NCI-H2227 (cell line): ENCODE measurements at regions not wholly inside any gene's neighbourhood (a gene's known extent, or its start where the extent isn't known, plus 50 kb on each side); places are given as distances from the start of the nearest gene placed in this dataset.
"Not testable (repeated sequence)": the region's sequence is repeated elsewhere in the genome, so short reads cannot be mapped to it uniquely, and the experiment has no call there.

Source experiments
- DNase-seq: peaks from one replicate; lab custom pipeline; 2025; ENCODE audit not compliant: unreplicated experiment; lab: John Stamatoyannopoulos, UW

DNA sequence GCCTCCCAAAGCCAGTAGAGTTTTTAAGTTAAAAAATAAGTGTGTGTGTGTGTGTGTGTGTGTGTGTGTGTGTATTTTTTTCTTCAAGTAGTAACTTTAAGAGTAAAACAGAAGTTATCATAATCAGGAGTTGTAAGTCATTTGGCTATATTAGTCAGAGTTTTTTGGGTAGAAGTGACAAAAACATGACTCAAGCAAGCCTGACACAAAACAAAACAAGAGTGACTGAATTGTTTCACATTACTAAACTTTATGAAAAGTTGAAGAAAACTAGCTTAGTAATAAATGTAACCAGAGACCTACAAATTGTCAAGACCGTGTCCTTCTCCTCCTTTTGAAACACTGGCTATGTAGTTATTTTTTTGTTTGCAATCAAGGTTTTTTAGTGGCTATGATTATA is 738.0 kb upstream of the PITX2 start:
- DNase-seq, result no peak

DNA sequence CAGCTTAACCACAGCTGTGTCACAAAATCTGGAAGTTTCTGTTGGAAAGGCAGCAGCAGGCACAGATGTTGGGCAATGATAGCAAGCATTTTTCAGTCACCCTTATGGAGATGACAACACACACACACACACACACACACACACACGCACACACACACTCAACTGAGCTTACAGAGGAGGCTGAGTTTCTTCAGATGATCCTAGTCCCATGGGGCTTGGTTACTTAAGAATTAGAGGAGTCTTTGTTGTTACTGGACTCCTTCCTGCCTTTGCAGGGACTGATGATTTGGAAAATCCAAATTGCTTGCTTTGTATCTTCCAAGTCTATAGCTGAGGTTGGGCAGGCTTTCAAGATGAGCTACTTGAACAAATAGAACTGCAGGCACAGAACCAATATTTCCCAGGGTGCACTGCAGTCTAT is 740.1 kb upstream of the PITX2 start:
- no peak for DNase-seq

DNA sequence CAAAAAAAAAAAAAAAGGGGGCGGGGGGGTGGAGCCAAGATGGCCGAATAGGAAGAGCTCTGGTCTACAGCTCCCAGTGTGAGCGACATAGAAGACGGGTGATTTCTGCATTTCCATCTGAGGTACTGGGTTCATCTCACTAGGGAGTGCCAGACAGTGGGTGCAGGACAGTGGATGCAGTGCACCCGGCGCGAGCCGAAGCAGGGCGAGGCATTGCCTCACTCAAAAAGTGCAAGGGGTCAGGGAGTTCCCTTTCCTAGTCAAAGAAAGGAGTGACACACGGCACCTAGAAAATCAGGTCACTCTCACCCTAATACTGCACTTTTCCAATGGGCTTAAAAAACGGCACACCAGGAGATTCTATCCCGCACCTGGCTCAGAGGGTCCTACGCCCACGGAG is 755.0 kb upstream of the PITX2 start:
- not testable (repeated sequence) for DNase-seq

DNA sequence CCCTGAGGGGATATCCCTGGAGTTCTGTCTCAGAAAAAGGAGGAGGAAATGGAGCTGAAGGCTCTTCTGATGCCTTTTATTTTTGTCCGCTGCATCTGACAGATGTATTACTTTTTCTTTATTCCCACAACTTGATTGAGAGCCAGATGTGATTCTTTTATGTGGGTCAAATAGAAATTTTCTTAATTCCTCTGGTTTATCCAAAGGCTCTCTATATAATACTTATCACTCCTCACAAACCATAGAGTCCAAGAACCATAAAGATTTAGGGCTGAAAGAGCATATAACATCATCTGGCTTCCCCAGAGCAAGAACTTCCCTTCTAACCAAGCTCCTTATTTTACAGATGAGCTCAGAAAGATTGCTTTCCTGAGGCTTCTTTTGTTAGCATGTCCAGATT is 756.7 kb upstream of the FAM241A start:
- no peak for DNase-seq

DNA sequence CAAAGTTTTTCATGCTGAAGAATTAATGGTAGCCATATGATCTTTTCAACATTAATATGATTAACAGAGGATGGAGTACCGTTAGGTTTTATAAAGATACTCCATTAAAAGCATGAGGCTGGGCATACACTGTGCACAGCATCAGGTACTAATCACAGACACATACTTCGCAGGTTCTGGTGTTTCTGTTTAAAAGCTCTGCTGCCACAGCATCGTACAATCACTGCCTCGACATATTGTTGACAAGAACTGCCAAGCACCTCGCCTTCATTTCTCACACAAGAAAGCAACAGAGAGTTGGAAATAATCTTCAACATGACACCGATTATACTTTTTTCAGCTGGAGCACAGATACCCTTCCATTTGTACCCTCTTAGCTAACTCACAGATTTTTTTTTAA is 753.4 kb upstream of the FAM241A start:
- no peak for DNase-seq

DNA sequence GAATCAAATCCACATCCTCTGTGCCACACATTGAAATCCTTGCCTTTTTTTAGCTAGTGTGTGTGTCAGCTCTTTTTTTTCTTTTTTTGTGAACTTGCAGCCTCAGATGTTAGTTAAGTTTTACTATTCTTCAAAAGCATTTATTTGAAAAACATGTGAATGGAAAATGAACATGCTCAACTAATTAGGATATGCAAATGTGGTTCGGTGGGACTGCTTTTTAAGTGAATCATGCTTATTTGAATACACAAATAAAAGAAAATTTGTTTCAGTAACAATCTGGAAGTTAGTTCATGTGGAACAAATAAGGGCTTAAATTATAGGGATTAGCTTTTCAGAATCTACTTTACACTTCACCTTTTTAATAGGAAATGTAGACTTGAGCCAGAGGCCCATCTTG is 751.5 kb upstream of the FAM241A start:
- DNase-seq, result no peak

DNA sequence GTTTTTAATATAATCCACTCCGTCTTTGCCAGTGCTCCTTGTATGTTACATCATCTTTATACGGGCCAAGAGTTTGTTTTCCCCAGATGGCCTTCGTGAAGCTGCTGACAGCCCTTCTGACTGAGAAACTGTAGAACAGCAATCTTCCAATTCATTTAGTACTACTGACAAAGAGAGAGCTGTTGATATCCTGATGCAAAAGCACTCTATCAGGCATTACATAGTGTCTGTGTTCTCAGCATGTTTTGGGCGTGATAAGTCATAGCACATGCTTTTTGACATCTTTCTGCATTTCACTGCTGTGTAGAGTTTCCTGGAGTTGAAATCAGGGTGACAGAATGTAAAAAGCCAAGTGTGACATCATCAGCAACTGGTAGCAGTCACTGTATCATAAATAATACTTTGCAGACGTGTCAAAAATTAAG is 746.3 kb upstream of the FAM241A start:
- DNase-seq, result no peak

DNA sequence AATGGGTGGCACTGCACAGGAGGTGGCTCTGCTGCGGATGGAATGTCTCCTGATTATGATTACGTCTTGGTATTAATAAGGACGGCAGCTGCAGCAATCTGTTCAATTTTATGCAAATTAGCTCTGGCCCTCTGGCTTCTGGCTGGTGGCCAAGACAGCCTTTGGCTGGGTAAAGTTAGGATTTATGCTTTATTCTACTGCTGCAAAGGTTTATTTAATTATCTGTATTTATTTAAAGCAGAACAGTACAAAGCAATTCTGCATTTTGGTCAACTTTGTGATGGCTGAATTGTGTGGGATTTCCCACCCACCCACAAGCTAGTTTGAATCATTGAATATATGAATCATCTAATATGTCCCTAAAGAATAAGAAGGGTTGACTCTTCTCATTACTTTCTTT is 745.6 kb upstream of the FAM241A start:
- no peak for DNase-seq

DNA sequence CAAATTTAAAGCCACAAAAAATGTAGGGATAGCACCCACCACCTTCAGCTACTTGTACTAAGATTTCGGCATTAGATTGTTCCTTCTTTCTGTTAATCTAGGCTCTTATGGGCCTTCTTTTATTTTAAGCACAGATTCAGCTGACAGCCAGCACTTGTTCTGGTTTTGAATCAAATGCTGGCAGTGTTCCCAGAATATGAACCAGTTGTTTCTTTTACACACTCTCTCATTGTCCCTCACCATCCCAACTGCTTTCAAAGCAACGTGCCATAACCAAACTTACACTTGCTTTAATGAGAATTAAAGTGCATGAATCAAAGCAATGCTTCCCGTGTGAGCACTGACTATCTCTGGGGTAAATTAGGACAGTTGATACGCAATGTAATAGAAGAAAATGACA is 744.5 kb upstream of the FAM241A start:
- no peak for DNase-seq

DNA sequence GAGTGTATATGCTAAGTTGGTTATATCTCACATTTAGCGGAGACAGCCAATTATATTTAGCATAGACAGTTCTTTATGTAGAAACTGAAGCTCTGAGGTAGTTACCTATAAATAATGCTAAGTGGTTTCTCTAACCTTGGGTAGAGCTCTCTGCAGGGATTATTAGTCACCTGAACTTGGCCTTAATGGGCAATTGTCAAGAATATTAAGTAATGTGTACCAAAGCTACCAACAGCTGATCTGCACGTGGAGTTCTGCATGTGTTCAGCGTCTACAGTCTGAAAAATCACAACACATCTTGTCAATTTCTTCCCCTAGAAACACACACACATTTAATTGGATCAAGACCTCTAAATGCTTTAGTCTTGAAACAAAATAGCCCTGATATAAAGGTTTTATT is 740.6 kb upstream of the FAM241A start:
- no peak for DNase-seq

DNA sequence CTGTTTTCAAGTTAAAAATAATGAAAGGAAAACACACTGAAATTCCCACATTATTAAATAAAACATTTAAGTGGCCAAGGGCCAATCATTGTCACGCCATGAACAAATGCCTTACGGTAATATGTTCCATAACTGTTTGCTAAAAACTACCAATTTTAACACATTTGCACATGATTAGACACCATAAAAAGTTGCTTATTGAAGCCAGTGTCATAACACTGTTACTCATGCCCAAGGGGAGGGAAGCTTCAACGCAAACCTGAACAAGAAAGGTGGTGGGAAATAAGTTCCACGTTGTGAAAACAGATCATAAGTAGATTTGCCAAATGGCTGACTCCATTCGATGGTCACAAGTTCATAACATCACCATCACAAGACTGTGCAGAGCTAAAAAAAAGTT is 739.3 kb upstream of the FAM241A start:
- DNase-seq, result no peak

DNA sequence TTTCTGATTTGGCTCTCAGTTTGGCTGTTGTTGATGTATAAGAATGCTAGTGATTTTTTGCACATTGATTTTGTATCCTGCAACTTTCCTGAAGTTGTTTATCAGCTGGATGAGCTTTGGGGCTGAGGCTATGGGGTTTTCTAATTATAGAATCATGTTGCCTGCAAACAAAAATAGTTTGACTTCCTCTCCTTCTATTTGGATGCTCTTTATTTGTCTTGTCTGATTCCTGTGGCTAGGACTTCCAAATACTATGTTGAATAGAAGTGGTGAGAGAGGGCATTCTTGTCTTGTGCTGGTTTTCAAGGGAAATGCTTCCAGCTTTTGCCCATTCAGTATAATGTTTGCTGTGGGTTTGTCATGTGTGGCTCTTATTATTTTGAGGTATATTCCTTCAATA is 734.7 kb upstream of the FAM241A start:
- DNase-seq, result no peak

DNA sequence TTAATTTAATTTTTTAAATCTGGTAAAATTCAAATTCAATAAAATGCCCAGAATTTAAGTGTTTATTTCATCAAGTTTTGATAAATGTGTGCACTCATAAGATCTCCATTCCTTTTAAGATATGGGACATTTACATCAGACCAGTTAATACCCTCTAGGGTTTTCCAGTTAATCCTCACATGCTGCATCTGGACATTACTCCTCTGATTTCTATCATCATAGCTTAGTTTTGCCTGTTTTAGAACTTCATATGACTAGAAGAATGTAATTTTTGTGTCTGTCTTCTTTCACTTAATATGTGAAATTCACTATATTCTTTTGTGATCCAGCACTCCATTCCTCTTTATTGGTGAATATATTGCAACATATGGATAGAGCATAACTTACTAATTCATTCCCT is 727.7 kb upstream of the FAM241A start:
- DNase-seq, result no peak

DNA sequence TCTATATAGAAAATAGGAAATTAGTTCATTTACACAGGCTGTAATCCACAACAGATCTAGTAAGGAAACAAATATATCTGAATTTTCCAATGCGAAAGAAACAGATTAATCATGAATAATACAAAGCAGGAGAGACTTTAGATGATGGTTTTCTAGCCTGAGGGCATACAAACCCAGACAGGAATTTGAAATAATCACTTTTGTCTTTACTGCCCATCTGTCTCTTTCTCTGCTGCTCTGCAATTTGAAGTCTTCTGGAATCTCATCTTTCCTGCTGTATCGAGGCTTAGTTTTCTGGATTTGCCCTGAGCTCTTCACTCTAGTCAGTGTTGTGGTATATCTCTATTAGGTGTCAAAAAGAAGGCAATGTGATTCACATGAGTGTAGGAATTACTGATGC is 711.8 kb upstream of the FAM241A start:
- DNase-seq, result no peak

DNA sequence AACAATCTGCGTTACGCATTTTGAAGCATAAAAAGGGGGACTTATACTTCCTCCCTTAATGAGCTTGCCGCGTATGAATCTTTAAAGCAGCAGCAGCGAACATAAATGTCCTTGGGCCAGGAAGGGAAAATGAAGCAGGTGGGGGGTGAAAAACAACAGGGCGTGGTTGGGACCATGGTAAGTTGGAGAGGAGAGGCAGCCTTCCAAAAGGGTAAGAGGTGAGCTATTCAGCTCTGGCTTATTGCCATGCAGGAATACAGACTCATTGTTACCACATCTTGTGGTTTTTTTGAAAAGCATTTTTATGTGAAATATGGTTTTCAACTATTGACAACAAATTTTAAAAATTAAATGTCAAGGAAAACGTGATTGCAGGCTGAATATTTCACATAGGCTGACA is 710.7 kb upstream of the FAM241A start:
- DNase-seq, result no peak

DNA sequence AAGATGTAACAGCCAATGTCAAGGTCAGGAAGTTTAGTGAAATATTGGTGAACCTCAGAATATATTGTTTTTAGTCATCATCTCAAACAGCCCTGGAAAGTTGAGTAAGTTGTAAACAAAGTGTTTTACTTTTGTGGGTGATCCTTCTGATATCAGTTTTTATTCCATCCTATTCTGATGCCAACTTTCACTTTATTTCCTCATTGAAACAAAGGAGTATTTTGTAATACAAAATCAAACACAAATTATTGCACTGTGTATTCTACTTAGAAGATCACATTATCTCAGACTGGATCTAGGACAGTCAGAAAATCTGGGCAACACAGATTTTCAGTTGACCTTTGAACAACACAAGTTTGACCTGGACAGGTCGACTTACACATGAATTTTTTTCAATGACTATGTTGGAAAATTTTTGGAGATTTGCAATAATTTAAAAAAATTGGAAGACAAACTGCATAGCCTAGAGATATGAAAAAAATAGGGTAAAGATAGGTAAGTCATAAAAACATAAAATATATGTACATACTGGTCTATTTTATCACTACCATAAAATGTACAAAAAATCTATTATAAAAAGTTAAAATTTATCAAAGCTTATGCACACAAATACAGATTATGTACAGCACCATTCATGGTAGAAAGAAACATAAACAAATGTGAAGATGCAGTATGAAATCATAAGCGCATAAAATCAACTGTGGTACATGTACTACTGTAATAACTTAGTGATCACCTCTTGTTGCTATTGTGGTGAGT is 709.1 kb upstream of the FAM241A start:
- no peak for DNase-seq

DNA sequence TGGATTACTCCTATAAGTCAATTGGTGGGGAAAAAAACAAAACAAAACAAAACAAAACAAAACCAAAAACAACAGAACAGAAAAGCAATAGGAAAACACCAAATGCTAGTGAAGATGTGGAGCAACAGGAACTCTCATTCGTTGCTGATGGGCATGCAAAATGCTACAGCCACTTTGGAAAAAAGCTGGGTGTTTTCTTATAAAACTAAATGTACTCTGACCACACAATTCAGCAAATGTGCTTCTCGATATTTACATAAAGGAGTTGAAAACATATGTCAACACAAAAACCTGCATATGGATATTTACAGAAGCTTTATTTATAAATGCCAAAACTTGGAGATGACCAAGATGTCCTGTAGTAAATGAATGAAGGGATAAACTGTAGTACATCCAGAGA is 703.6 kb upstream of the FAM241A start:
- no peak for DNase-seq

DNA sequence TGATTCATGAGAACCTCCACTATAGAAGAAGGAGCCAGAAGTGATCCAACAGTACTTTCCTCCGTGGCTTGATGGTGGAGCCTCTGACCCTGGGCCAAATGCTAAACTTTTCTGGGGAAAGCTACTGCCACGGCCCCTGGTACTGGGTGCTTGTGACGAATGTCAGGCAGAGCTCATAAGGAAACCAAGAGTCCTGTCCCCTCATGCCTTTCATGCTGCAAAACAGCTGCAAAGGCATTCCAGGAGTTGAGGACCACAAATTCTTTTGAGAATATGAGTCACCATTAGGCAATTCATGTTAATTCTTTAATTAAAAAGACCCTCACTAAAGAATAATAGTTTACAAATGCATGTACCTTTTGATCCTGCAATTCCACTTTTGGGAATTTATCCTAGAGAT is 700.4 kb upstream of the FAM241A start:
- DNase-seq, result not testable (repeated sequence)

DNA sequence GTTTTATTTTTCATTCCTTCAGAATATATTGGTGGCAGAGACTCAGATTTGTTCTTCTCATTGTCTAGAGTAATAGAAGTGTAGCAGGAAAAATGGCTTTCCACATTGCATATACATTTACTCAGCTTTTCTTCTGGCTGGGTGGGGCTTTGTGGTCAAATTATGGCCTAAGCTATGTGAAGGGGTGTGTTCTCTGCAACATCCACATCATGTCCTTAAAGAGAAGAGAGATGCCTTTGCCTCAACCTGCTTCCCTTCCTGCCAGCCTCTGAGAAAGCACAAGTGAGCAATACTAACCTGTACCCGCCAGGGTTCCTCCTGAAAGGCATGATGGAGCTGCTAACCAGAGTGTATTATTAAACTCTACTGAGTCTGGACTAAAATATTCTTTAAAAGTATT is 695.6 kb upstream of the FAM241A start:
- DNase-seq, result no peak

DNA sequence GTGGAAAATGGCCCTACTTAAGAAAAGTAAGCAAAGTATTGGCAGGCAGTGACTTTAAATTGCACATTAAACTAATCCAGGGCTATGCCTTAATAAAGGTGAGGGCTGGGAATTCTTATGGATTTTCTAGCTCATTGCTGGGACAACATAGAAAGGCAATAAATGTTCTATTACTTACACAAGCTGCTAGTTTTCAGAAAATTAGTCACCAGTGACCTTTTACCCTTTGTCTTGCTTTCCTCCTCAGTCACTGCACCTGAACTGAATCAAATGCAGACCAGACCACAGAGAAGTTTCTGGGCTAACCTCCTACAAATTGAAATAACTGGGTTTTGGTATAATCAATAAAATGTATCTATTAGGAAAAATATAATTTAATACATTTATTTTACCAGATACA is 694.4 kb upstream of the FAM241A start:
- DNase-seq, result no peak

DNA sequence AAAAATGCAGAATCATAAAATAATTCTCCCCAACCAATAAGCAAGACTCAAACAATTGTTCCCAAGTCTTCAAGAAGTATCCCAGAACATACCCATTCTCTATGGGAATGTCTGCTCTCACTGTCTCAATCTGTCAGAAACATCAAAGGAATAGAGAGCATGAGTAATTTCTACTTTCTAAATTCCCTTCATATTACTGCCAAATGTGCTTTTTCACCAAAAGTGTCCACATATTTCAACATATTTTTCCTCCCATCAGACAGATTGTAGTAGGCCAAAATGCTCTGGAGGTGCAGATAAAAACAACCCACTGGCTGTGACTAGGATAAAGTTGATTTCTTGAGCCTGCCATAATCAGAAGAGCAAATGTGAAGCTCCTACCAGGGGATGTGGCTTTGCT is 692.0 kb upstream of the FAM241A start:
- no peak for DNase-seq

DNA sequence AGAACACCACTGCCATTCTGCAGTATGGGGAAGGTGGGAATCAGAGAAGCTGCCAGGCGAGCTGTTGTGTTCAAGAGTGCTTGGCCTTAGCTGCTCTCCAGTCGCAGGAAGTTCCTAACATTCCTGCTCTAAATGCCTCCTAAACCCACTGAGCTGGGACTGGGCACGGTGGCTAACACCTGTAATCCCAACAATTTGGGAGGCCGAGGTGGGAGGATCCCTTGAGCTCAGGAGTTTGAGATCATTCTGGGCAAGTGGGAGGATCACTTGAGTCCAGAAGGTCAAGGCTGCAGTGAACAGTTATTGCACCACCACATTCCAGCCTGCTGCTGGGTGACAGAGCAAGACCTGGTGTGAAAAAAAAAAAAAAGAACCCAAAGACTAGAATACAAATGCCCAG is 690.3 kb upstream of the FAM241A start:
- no peak for DNase-seq

DNA sequence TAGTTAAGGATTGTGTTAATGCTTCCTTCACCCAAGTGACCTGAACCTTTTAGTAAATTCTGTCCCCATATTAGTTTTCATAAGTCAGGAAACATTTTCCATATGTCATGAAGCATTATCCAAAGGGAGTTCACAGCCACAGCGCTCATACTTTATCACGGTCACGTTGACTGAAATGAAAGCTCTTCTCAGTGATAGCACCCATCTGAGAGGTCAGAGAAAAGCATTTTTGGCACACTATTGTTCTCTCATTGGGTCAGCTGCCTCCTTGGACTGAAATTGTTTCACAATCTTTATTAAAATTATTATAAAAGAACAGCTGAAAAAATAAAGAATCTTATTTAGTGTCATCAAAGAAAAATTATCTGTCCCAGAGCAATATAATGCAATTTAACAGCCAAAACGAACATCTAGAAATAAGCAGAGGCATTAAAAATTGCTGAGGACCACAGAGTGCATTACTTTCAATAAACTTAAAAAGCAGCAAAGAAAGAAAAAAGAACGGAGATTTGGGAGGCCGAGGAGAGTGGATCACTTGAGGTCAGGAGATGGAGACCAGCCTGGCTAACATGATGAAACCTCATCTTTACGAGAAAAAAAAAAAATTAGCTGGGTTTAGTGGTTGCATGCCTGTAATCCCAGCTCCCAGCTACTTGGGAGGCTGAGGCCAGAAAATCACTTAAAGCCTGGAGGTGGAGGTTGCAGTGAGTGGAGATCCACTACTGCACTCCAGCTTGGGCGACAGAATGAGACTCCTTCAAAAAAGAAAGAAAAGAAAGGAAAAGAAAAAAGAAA is 680.8 kb upstream of the FAM241A start:
- no peak for DNase-seq
